A673 (cell line): ENCODE measurements at regions not wholly inside any gene's neighbourhood (a gene's known extent, or its start where the extent isn't known, plus 50 kb on each side); places are given as distances from the start of the nearest gene placed in this dataset.

Source experiments
- EZH2 ChIP-seq: fragments of 200-600 bp; sonication (generic); IDR thresholded peaks from 2 replicates; pipeline ENCODE4 v1.6.1; 2017; ENCODE audit warnings: borderline replicate concordance, low read depth, mild to moderate bottlenecking, mixed read lengths, antibody characterized with exemption, low read length; ENCODE audit not compliant: poor library complexity, severe bottlenecking
- TF ChIP-seq, protein P1 (sequence below): fragments of 300-800, 200-600 bp; sonication (generic); conservative IDR thresholded peaks from 2 replicates; pipeline ENCODE4 v1.5.1; 2017; ENCODE audit warnings: low read depth, mild to moderate bottlenecking, antibody characterized with exemption, low read length, moderate library complexity, mixed read lengths

GRCh38 chr15:99496302-99496629 is 69.5 kb upstream of the MEF2A start:
- TF ChIP-seq, protein P1, sequence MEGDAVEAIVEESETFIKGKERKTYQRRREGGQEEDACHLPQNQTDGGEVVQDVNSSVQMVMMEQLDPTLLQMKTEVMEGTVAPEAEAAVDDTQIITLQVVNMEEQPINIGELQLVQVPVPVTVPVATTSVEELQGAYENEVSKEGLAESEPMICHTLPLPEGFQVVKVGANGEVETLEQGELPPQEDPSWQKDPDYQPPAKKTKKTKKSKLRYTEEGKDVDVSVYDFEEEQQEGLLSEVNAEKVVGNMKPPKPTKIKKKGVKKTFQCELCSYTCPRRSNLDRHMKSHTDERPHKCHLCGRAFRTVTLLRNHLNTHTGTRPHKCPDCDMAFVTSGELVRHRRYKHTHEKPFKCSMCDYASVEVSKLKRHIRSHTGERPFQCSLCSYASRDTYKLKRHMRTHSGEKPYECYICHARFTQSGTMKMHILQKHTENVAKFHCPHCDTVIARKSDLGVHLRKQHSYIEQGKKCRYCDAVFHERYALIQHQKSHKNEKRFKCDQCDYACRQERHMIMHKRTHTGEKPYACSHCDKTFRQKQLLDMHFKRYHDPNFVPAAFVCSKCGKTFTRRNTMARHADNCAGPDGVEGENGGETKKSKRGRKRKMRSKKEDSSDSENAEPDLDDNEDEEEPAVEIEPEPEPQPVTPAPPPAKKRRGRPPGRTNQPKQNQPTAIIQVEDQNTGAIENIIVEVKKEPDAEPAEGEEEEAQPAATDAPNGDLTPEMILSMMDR: no peak
- TF ChIP-seq EZH2: no peak
